ENCODE measurements at regions not wholly inside any gene's neighbourhood (a gene's known extent, or its start where the extent isn't known, plus 50 kb on each side); places are given as distances from the start of the nearest gene placed in this dataset.
"Not testable (repeated sequence)": the region's sequence is repeated elsewhere in the genome, so short reads cannot be mapped to it uniquely, and the experiment has no call there.

DNA sequence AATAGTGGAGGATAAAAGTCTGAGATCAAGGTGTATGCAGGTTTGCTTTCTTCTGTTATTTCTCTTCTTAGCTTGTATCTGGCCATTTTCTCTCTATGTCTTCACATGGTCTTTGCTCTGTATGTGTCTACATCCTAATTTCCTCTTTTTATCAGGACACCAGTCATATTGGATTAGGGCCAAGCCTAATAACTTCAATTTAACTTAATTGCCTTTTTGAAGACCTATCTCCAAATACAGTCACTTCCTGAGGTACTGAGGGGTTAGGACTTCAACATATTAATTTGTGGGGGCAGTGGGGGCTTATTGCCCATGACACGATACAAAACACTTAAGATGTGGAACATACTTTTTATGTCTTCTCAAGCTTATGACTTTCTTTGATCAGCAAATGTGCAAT lies 632.9 kb upstream of the CELF4 start:
- peaks cover 0 to 7% of the 10 kb centered on the region in 2 donors for H3K9me3 Mint-ChIP-seq
- no peak overlapping the region for H3K27ac Mint-ChIP-seq
- DNase-seq (ENCODE audit: low spot score in 2 of 2), result no peak
- H3K36me3 Mint-ChIP-seq, result no peaks in the 10 kb centered on the region
- ATAC-seq, result no peak

DNA sequence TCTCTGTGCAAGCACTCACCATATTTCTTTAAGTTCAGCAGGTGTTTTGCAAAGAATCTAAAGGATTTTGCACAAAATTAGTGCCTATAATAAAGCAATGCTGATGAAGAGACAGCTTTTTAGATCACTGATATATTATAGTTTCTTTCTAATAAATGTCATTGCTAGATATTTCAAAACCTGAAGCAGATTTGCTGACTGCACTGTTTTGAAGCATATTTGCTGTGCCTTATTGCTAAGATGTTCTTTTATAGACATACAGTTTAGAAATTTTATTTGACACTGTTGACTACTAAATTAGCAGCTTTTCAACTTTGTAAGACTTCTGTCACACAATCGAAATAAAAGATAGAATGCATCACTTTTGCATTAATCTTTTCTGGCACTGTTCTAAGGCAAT lies 620.9 kb upstream of the CELF4 start:
- no peak overlapping the region for H3K27ac Mint-ChIP-seq
- DNase-seq (ENCODE audit: low spot score in 2 of 2) (no peak), ATAC-seq (no peak)
- H3K36me3 Mint-ChIP-seq, result no peaks in the 10 kb centered on the region
- peaks cover 5% of the 10 kb centered on the region in 2 donors for H3K9me3 Mint-ChIP-seq

DNA sequence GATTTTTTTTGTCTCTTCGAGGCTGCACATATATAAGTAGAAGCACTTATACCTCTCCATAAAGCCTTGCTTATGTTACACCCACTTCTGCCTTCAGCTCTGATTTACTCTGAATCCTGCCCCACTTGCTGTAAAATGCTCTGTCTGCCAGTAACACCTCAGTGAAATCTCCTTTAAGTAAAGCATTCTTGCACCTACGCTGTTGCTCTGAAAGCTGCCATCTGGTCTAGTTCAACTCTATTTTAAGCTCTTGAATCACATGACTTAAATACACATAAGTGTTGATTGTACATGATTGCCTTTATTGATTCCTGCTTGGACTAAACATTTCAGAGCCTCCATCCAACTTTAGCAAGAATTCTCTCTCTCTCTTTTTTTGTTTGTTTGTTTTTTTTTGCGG lies 609.0 kb upstream of the CELF4 start:
- no peak for ATAC-seq
- no peak for DNase-seq (ENCODE audit: low spot score in 2 of 2)
- Mint-ChIP-seq H3K36me3 (no peaks in the 10 kb centered on the region), H3K9me3 (peaks cover 10 to 14% of the 10 kb centered on the region in 2 donors), H3K27ac (no peak overlapping the region)

DNA sequence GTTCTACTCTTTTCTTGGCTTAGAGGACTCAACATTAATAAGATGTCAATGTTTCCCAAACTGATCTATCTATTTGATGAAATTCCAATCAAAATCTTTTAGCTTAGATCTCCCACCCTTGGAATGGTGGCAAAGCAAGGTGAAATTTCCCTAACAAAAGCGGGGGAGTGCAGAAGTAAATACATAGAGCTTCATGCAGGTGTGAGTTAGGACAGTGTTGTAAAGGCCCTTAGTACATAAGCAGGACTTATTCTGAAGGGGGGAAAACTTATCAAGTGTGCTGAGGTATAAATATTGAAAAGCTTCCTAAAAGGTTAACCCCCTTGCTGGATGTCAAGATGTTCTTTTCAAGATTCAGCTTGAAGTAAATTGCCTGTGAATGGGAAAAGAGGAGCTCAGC lies 608.6 kb upstream of the CELF4 start:
- no peak for DNase-seq (ENCODE audit: low spot score in 2 of 2)
- Mint-ChIP-seq H3K9me3 (peaks cover 10 to 14% of the 10 kb centered on the region in 2 donors), H3K36me3 (no peaks in the 10 kb centered on the region), H3K27ac (no peak overlapping the region)
- no peak for ATAC-seq

DNA sequence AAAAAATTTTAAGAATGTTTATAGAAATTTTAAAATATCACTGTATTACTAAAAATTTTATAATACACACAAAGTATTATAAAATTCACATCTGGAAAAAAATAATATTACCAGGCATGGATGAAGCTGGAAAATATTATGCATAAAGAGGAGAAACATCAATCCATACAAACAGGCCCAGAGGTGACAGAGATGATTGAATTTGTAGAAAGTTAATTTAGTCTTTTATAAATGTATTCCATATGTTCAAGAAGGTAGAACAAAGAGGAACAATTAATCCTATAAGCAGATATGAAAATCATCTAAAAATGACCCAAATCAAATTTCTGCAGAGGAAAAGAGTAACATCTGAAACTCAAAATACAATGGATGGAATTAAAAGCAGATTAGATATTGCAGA lies 605.2 kb upstream of the CELF4 start:
- ATAC-seq, result no peak
- DNase-seq (ENCODE audit: low spot score in 2 of 2), result no peak
- no peaks in the 10 kb centered on the region for H3K36me3 Mint-ChIP-seq
- peaks cover 10 to 14% of the 10 kb centered on the region in 2 donors for H3K9me3 Mint-ChIP-seq
- H3K27ac Mint-ChIP-seq, result no peak overlapping the region

DNA sequence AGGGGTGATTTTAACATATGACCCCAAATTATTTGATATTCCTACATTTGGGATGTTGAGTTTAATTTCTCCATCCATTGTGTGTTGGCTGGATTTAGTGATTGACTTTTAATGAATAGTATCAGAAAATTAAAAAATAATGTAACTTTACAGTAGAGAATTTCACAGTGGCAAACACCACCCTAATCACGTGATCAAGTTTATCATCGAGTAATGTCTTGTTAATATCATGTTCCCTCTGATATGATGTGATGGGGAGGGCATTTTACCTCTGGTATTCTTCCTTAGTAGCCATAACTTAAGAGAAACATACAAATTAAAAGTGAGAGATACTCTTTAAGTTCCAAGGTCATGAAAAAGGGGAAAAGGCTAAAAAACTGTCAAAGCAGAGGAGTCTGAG lies 602.0 kb upstream of the CELF4 start:
- DNase-seq (ENCODE audit: low spot score in 2 of 2), result no peak
- H3K36me3 Mint-ChIP-seq, result no peaks in the 10 kb centered on the region
- H3K27ac Mint-ChIP-seq, result no peak overlapping the region
- H3K9me3 Mint-ChIP-seq, result peaks cover 6 to 9% of the 10 kb centered on the region in 2 donors
- no peak for ATAC-seq

DNA sequence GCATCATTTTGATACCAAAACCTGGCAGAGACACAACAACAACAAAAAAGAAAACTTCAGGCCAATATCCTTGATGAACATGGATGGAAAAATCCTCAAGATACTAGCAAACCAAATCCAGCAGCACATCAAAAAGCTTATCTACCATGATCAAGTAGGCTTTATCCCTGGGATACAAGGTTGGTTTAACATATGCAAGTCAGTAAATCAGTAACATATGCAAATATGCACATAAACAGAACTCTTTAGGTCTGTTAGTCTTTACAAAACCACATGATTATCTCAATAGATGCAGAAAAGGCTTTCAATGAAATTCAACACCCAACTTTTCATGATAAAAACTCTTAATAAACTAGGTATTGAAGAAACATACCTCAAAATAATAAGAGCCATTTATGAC lies 587.5 kb upstream of the CELF4 start:
- H3K9me3 Mint-ChIP-seq, result peaks cover 24 to 32% of the 10 kb centered on the region in 2 donors
- H3K27ac Mint-ChIP-seq; ATAC-seq; DNase-seq (ENCODE audit: low spot score in 2 of 2); H3K36me3 Mint-ChIP-seq: not testable (repeated sequence)

DNA sequence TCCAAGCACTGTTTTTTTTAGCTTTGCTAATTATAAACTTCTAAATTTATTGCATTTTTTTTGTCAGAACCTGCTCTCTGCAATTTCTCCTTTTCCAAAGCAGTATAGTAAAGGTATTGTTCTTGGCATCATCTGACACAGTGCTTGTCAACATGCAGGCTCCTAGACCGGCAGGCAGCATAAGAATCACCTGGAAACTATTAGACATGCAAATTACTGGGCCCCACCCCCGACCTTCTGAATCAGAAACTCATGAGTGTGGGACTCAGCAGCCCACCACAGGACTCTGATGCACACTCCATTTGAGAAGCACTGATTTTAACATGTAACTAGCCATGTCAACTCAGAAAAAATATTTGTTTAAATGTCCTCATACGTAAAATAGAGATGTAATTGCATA lies 551.1 kb upstream of the CELF4 start:
- H3K27ac Mint-ChIP-seq, result no peak overlapping the region
- ATAC-seq, result no peak
- DNase-seq (ENCODE audit: low spot score in 2 of 2), result no peak
- H3K9me3 Mint-ChIP-seq, result peaks cover 0 to 8% of the 10 kb centered on the region in 2 donors
- no peaks in the 10 kb centered on the region for H3K36me3 Mint-ChIP-seq

DNA sequence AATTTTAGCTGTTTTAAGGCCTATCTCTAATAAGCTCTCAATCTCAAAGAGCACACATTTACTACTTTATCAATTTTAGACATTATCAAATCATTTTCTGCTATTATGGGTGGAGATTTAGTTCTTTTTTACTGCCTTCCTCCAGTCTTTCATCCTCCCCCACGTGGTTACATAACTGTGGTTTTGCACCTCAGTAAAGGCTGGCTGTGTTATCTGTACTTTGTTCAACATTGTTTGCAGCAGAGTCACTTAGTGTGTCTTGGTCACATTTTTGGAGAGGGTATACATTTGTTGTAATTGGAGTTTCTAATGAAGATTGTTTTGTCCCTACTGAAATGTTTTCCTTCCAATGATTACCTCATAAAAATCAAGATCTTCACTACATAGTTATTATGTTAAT lies 549.6 kb upstream of the CELF4 start:
- H3K36me3 Mint-ChIP-seq, result no peaks in the 10 kb centered on the region
- DNase-seq (ENCODE audit: low spot score in 2 of 2), result no peak
- peaks cover 0 to 13% of the 10 kb centered on the region in 2 donors for H3K9me3 Mint-ChIP-seq
- no peak overlapping the region for H3K27ac Mint-ChIP-seq
- no peak for ATAC-seq

DNA sequence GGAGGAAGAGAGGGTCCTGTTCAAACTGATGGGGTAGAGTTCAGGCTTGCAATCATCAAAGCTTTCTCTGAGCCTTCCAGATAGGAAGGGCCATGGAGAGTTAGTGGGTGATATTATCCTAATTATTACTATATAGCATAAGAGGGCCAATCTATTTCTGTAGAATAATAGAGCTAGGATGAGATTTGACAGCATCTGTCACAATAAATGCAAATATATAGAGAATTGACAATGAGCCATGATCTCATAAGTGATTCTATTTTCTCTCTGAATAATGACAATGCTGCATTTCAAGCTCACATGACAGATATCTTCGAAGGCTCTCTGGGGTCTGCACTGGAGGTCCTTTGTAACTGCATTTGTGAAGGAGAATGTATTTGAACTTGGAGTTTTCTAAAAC lies 521.9 kb upstream of the CELF4 start:
- DNase-seq (ENCODE audit: low spot score in 2 of 2) (no peak), ATAC-seq (no peak)
- Mint-ChIP-seq H3K9me3 (peaks cover 5 to 17% of the 10 kb centered on the region in 2 donors), H3K27ac (no peak overlapping the region), H3K36me3 (no peaks in the 10 kb centered on the region)

DNA sequence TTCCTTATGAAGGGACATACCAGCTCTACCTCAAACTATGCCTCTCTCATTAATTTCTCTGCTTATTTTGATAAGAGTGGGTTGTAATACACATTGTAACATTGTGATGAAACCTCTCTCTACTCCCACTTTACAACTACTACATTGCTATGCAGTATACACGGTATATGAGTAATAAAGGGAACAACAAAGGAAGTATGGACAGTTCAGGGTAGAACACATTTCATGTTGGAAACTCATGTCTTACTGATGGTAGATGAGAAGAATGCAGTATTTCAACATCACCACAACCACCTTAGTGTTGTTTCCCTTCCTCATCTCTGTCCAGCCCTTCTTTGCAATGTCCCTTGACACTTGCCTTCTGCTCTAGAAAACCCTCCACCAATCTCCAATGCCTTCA lies 515.9 kb upstream of the CELF4 start:
- H3K9me3 Mint-ChIP-seq, result peaks cover 17% of the 10 kb centered on the region in 2 donors
- ATAC-seq, result no peak
- no peak for DNase-seq (ENCODE audit: low spot score in 2 of 2)
- no peaks in the 10 kb centered on the region for H3K36me3 Mint-ChIP-seq
- no peak overlapping the region for H3K27ac Mint-ChIP-seq

DNA sequence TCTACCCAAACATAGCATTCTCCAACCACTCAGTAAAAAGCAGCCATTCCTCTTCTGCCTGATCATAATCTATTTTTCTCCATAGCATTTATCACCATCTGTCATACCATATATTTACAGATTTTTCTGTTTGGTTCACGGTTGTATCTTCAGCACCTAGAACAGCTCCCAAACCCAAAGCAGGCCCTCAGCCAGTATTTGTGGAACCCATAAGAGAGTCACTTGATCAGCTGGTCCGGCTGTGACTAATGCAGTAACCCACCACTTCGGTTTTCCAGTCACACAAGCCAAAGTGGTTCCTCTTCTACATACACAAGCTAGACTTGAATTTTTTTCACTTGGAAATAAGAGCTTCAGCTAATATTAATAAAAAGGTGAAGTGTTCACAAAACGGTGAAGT lies 511.6 kb upstream of the CELF4 start:
- H3K36me3 Mint-ChIP-seq, result no peaks in the 10 kb centered on the region
- DNase-seq (ENCODE audit: low spot score in 2 of 2) (no peak), ATAC-seq (no peak)
- H3K9me3 Mint-ChIP-seq, result peaks cover 22 to 26% of the 10 kb centered on the region in 2 donors
- no peak overlapping the region for H3K27ac Mint-ChIP-seq

DNA sequence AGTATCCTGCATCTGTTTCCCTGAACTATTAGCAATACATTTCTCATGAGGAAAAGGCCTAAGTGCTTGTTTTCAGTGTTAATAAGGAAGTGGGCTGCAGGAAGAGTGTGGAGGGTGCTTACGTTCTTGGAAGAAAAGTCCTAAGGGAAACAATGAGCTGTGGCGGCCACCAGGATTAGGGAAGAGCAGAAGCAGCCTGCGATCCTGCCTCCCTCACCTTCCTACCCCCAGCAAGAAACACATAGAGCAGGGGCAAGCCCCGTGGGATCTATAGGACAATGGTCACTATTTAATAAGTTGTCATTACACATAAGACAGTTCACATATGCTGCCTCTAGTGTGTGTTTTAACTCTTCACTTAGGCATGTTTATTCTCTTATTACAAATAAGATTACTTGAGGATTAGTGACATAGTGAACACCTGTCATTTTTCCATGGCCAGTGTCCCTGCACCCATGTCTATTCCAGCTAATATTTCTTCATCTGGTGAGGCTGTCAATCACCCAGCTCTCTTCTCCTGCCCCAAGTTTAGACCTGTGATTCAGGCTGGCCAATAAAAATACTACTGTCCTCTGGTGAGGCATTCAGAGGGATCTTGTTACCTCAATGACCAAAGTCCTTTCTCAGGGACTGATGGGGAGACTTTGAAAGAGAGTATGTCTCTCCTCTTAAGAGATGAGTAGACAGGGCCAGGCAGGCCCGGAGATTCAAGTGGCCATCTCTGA lies 510.9 kb upstream of the CELF4 start:
- Mint-ChIP-seq H3K36me3 (no peaks in the 10 kb centered on the region), H3K9me3 (peaks cover 19 to 22% of the 10 kb centered on the region in 2 donors), H3K27ac (no peak overlapping the region)
- no peak for DNase-seq (ENCODE audit: low spot score in 2 of 2)
- ATAC-seq, result no peak

DNA sequence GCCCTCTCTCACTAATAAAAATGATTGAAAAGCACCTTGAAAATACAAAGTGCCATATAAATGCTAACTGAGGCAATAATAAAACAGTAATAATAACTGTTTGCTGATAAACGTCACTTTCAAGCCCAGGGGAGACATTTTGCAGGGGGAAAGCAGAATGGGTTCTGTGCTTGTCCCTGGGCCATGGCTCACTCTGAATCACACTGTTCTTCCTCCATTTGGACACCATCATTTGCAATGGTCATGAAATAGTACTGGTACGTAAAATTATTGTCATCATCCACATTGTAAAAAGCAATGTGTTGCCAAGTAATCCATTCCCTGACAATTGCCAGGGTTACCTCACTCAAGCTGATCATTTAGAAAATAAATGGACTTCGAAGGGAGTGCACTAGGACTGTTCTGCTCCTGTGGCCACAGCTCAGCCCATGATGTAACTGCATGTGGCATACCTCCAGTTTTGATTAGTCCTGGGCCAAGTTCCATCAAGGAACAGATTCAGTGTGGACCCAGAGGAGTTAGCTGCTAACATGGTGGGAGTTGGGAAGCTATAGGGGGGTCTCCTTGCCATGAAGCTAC lies 508.8 kb upstream of the CELF4 start:
- H3K9me3 Mint-ChIP-seq, result peaks cover 24 to 25% of the 10 kb centered on the region in 2 donors
- DNase-seq (ENCODE audit: low spot score in 2 of 2), result no peak
- ATAC-seq, result no peak
- no peaks in the 10 kb centered on the region for H3K36me3 Mint-ChIP-seq
- H3K27ac Mint-ChIP-seq, result no peak overlapping the region

DNA sequence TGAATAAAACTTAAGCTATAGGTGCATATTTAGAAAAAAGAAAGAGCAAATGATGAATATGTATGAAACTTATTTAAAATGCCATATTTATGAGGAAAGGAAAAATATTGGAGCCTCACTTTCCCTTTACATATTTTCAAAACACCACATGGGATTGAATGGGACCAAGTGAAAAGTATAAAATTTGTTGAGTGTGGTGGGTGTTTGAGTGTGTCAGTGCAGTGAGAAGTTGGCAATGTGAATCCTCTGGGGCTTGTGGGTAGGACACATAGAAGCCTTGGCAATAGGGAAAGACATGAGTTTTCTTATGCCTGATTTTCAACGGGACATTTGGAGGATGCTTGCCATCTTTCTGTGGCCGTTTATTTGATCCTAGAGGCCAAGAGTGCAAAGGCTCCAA lies 502.2 kb upstream of the CELF4 start:
- DNase-seq (ENCODE audit: low spot score in 2 of 2), result no peak
- Mint-ChIP-seq H3K36me3 (no peaks in the 10 kb centered on the region), H3K9me3 (peaks cover 9 to 23% of the 10 kb centered on the region in 2 donors), H3K27ac (no peak overlapping the region)
- no peak for ATAC-seq

DNA sequence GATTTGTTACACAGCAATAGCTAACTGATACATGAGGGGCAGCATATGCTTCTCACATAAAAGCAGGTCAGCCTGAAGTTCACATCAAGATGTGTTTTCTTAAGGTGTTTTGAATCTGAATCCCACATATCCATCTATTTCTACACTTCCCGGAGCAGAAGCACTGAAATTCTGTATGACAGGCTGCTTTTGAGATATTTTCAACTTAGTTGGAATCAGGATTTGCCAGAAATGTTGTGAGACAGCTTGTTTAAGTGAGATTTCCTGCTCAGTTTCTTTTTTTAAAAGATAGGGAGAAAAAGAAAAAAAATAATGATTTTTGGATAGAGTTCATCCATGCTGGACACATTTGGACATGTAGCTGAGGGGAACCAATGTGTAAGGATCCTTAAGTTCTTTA lies 501.5 kb upstream of the CELF4 start:
- H3K9me3 Mint-ChIP-seq, result peaks cover 13 to 21% of the 10 kb centered on the region in 2 donors
- DNase-seq (ENCODE audit: low spot score in 2 of 2), result no peak
- H3K36me3 Mint-ChIP-seq, result no peaks in the 10 kb centered on the region
- ATAC-seq, result no peak
- H3K27ac Mint-ChIP-seq, result no peak overlapping the region

DNA sequence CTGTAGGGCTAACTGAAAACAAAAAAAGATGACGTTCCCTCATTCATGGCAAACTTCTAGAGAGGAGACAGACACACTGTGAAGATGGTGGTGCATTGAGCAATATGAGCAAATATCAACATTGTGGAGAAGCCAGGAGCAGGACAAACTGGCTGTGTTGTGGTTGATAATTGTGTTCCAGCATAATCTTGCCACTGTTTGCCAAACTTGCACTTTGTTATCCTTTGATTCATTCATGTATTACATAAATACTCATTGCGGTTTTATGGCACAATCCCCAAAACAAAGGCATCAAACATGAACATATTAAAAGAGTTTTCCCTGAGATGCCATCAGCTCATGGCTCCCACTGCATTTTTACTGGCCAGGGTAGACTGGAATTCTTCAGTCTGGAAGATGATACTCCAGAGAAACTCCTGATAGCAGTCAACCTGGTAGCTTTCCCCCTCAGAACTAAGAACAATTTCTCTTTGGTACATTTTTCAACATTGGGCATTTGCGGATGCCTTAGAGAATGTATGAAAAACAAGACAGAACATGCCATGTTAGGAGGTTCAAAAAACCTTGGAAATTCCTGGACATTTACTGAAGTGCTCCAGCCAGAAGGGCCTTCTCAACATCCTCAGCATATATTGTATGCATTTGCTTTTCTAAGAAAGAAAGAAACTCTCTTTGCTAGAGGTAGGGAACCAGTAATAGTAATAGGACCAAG lies 487.4 kb upstream of the CELF4 start:
- Mint-ChIP-seq H3K36me3 (no peaks in the 10 kb centered on the region), H3K27ac (no peak overlapping the region), H3K9me3 (peaks cover 0 to 12% of the 10 kb centered on the region in 2 donors)
- ATAC-seq, result no peak
- DNase-seq (ENCODE audit: low spot score in 2 of 2), result no peak

DNA sequence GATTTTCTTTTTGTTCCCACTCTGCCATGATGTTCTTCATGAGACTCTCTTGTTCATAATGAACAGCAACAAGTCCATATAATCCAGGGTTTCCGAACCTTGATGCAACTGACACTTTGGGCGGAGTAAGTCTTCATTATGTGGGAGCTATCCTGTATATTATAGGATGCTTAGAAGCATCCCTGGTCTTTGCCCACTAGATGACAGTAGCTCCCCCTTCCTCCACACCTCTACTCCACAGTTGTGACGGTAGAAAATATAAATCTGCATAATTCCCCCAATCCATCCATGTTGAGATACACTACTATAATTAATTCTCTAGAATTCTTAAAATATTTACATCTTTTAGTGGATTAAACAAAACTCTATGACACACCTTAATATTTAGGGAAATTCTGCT lies 482.2 kb upstream of the CELF4 start:
- peaks cover 15 to 18% of the 10 kb centered on the region in 2 donors for H3K9me3 Mint-ChIP-seq
- no peak overlapping the region for H3K27ac Mint-ChIP-seq
- ATAC-seq (no peak), DNase-seq (ENCODE audit: low spot score in 2 of 2) (no peak)
- no peaks in the 10 kb centered on the region for H3K36me3 Mint-ChIP-seq

All from activated naive CD4-positive, alpha-beta T cell treated with anti-CD3 and anti-CD28 coated beads, Interleukin-2, amount 50 U/mL, for 72 hours (primary cell).